HCT116 (cell line): ENCODE measurements at regions not wholly inside any gene's neighbourhood (a gene's known extent, or its start where the extent isn't known, plus 50 kb on each side); places are given as distances from the start of the nearest gene placed in this dataset.

Experiments
- ATAC-seq: fragments of 200-7000 bp; cut with Tn5 transposase; 2 replicates; pipeline ENCODE4 v1.9.1; 2020; ENCODE audit warnings: mild to moderate bottlenecking, moderate library complexity
- BruUV-seq: library from RNA; stranded (reverse); fragments of 400-500 nt; replicated peaks from 2 replicates; lab custom pipeline; 2021; lab: Mats Ljungman, UMichigan
- CTCF ChIA-PET: fragments of 300-600 bp; sonication (Branson Sonifier 250); formaldehyde crosslinking; loops from one replicate; lab custom pipeline; 2021; ENCODE audit warnings: antibody characterized with exemption; lab: Charles Lee
- POLR2A ChIA-PET: fragments of 300-600, 350-600 bp; sonication (Branson Sonifier 250); formaldehyde crosslinking; loops from one replicate; lab custom pipeline; 2021; ENCODE audit warnings: antibody characterized with exemption; lab: Charles Lee
- RAD21 ChIA-PET, 2 experiments: fragments of 300-600 bp; sonication (Branson Sonifier 250); formaldehyde crosslinking; loops; one replicate each; lab custom pipeline; 2023; ENCODE audit warnings: low total read pairs in 2 of 2; ENCODE audit not compliant: uncharacterized antibody in 2 of 2, unreplicated experiment in 2 of 2, low non-redundant PET in 1 of 2; lab: Charles Lee
- DNase-seq: peaks from one replicate; pipeline ENCODE4 v3.0.0-alpha.2; 2010; ENCODE audit warnings: low read depth, low spot score
- H2AFZ ChIP-seq: fragments of 200-600 bp; shearing (Covaris generic), sonication (generic); 2 replicates; pipeline ENCODE4 v1.6.1; 2017; ENCODE audit warnings: low read depth, mixed run types, mixed read lengths, antibody characterized with exemption, low read length; ENCODE audit not compliant: poor library complexity, severe bottlenecking
- H3K27ac ChIP-seq: 2 replicates; pipeline ENCODE4 v1.5.1; 2012; ENCODE audit warnings: low read depth, low read length
- H3K27me3 ChIP-seq: fragments of 200-600 bp; sonication (generic); 2 replicates; pipeline ENCODE4 v1.6.1; 2016; ENCODE audit warnings: mixed run types, low read length, mixed read lengths; ENCODE audit not compliant: insufficient read depth
- H3K36me3 ChIP-seq, 2 experiments: fragments of 200-500 bp in 1 of 2; fragments of 200-600 bp in 1 of 2; sonication (Bioruptor generic) in 1 of 2; sonication (generic) in 1 of 2; 2 replicates each; pipeline versions ENCODE4 v1.5.1 to v1.6.1; 2014 to 2016; ENCODE audit warnings: low read length in 2 of 2, inconsistent platforms in 1 of 2, mixed read lengths in 1 of 2, mixed run types in 1 of 2; ENCODE audit not compliant: insufficient read depth in 2 of 2, control insufficient read depth in 1 of 2
- H3K4me1 ChIP-seq, 2 experiments: fragments of 200-600 bp in 1 of 2; sonication (generic) in 1 of 2; 2 replicates each; pipeline versions ENCODE4 v1.5.1 to v1.6.1; 2012 to 2017; ENCODE audit warnings: low read length in 2 of 2, inconsistent platforms in 1 of 2, mild to moderate bottlenecking in 1 of 2, mixed read lengths in 1 of 2, mixed run types in 1 of 2, moderate library complexity in 1 of 2; ENCODE audit not compliant: insufficient read depth in 2 of 2, control insufficient read depth in 1 of 2
- H3K4me2 ChIP-seq: fragments of 200-600 bp; sonication (generic); 2 replicates; pipeline ENCODE4 v1.6.1; 2017; ENCODE audit warnings: mixed run types, low read length, mixed read lengths
- H3K4me3 ChIP-seq, 2 experiments: fragments of 200-600 bp in 1 of 2; sonication (generic) in 1 of 2; replicated peaks in 1 of 2; 2 replicates each; pipeline ENCODE4 v1.5.1; 2011 to 2016; ENCODE audit warnings: low read length in 2 of 2, control low read depth in 1 of 2, low read depth in 1 of 2, mild to moderate bottlenecking in 1 of 2, mixed read lengths in 1 of 2, mixed run types in 1 of 2
- H3K79me2 ChIP-seq: fragments of 200-600 bp; sonication (generic); 2 replicates; pipeline ENCODE4 v1.6.1; 2017; ENCODE audit warnings: mild to moderate bottlenecking, mixed run types, low read length, moderate library complexity, mixed read lengths; ENCODE audit not compliant: insufficient read depth
- H3K9ac ChIP-seq: fragments of 200-600 bp; sonication (generic); 2 replicates; pipeline ENCODE4 v1.6.1; 2016; ENCODE audit warnings: low read length, mixed read lengths
- H3K9me2 ChIP-seq: fragments of 200-600 bp; sonication (generic), shearing (Covaris generic); 2 replicates; pipeline ENCODE4 v1.6.1; 2017; ENCODE audit warnings: mixed run types, mild to moderate bottlenecking, moderate library complexity; ENCODE audit not compliant: insufficient read depth
- H3K9me3 ChIP-seq, 2 experiments: fragments of 200-500 bp in 1 of 2; fragments of 200-600 bp in 1 of 2; sonication (Bioruptor generic) in 1 of 2; sonication (generic) in 1 of 2; 2 replicates each; pipeline ENCODE4 v1.6.1; 2014 to 2017; ENCODE audit warnings: low read length in 2 of 2, mixed read lengths in 2 of 2, inconsistent platforms in 1 of 2, low read depth in 1 of 2, mild to moderate bottlenecking in 1 of 2, mixed run types in 1 of 2, moderate library complexity in 1 of 2; ENCODE audit not compliant: control insufficient read depth in 1 of 2, insufficient read depth in 1 of 2
- H4K20me1 ChIP-seq: fragments of 200-600 bp; sonication (generic), shearing (Covaris generic); 2 replicates; pipeline ENCODE4 v1.6.1; 2017; ENCODE audit warnings: mixed run types, mild to moderate bottlenecking, moderate library complexity; ENCODE audit not compliant: insufficient read depth
- CBX3 ChIP-seq: IDR thresholded peaks from 2 replicates; pipeline ENCODE4 v1.6.1; 2012; ENCODE audit warnings: low read depth
- CTCF ChIP-seq, 3 experiments: fragments of 200-600 bp in 1 of 3; sonication (generic) in 1 of 3; IDR thresholded peaks in 2 of 3; conservative IDR thresholded peaks in 1 of 3; 2 replicates each; pipeline ENCODE4 v1.5.1; 2012 to 2017; ENCODE audit warnings: low read depth in 2 of 3, low read length in 2 of 3, antibody characterized with exemption in 1 of 3, borderline replicate concordance in 1 of 3, control low read depth in 1 of 3, mild to moderate bottlenecking in 1 of 3, mixed read lengths in 1 of 3, mixed run types in 1 of 3, moderate library complexity in 1 of 3; ENCODE audit not compliant: insufficient read depth in 1 of 3
- EGR1 ChIP-seq: IDR thresholded peaks from 2 replicates; pipeline ENCODE4 v1.6.1; 2012; ENCODE audit warnings: low read depth
- EZH2 ChIP-seq: fragments of 200-600 bp; sonication (generic); IDR thresholded peaks from 2 replicates; pipeline ENCODE4 v1.6.1; 2017; ENCODE audit warnings: antibody characterized with exemption, mixed run types
- FOSL1 ChIP-seq: IDR thresholded peaks from 2 replicates; pipeline ENCODE4 v1.6.1; 2012; ENCODE audit warnings: low read depth
- POLR2A ChIP-seq: IDR thresholded peaks from 2 replicates; pipeline ENCODE4 v1.7.0; 2011; ENCODE audit warnings: borderline replicate concordance; ENCODE audit not compliant: insufficient read depth, insufficient read length; ENCODE audit errors: extremely low read depth
- RAD21 ChIP-seq: IDR thresholded peaks from 2 replicates; pipeline ENCODE4 v1.6.1; 2012; ENCODE audit warnings: low read depth, mild to moderate bottlenecking
- SRF ChIP-seq: IDR thresholded peaks from 2 replicates; pipeline ENCODE4 v1.6.1; 2012; ENCODE audit warnings: low read depth
- TCF7L2 ChIP-seq: IDR thresholded peaks from 2 replicates; pipeline ENCODE4 v1.7.0; 2011; ENCODE audit warnings: borderline replicate concordance, inconsistent platforms; ENCODE audit not compliant: insufficient read depth, insufficient read length; ENCODE audit errors: extremely low read depth
- ZFX ChIP-seq: fragments of 450-650 bp; IDR thresholded peaks from 2 replicates; pipeline ENCODE4 v1.6.1; 2017
- intact Hi-C: fragments of 100-400 bp; cut with micrococcal nuclease; formaldehyde crosslinking; loops from 2 replicates; pipeline ENCODE4 v1.10.0; 2022

GRCh38 chrX:150146271-150146896, 208.1 kb upstream of the EOLA2 start:
- ChIA-PET POLR2A (no interaction called here), CTCF (interaction anchor here (1.0 to 1.2 kb wide), 3 partner anchors 36 to 183 kb away, joined by 3 to 4 read pairs (median 3); no protein-coding TSS in a partner anchor), RAD21 (interaction anchor here in 1 of 2 experiments (0.6 kb wide), 1 partner anchor 71 kb away, joined by 3 read pairs; no protein-coding TSS in a partner anchor)
- no peak overlapping the region for H3K27ac ChIP-seq
- H3K9me3 ChIP-seq = no peaks in the 10 kb centered on the region
- no peak overlapping the region for H3K4me2 ChIP-seq
- H3K9me2 ChIP-seq = no peaks in the 10 kb centered on the region
- H4K20me1 ChIP-seq = no peaks in the 10 kb centered on the region
- no peaks in the 10 kb centered on the region for H3K79me2 ChIP-seq
- H3K9ac ChIP-seq = no peak overlapping the region
- TF ChIP-seq EZH2 (no peak), ZFX (no peak), TCF7L2 (no peak), CBX3 (no peak), POLR2A (no peak), RAD21 (peak; percentile 52), CTCF (IDR thresholded peaks at IDR 0.05 in 2 of 3, conservative IDR thresholded peaks at IDR 0.05 in 1 of 3; ENCODE audit: borderline replicate concordance in 1 of 3, insufficient read depth in 1 of 3, low read depth in 2 of 3, low read length in 2 of 3) (peak; percentile 30 to 49 (median 41); a peak in 5 of 6 replicates), FOSL1 (no peak), EGR1 (no peak), SRF (no peak)
- no peak overlapping the region for H3K4me3 ChIP-seq
- DNase-seq = no peak
- no peak overlapping the region for H2AFZ ChIP-seq
- intact Hi-C loops = no loop called here
- no peaks in the 10 kb centered on the region for H3K27me3 ChIP-seq
- H3K36me3 ChIP-seq = no peaks in the 10 kb centered on the region
- H3K4me1 ChIP-seq = no peaks in the 10 kb centered on the region
- peak; percentile 73 for ATAC-seq
- no TSS peak for BruUV-seq
